ENCODE measurements at regions not wholly inside any gene's neighbourhood (a gene's known extent, or its start where the extent isn't known, plus 50 kb on each side); places are given as distances from the start of the nearest gene placed in this dataset.

DNA sequence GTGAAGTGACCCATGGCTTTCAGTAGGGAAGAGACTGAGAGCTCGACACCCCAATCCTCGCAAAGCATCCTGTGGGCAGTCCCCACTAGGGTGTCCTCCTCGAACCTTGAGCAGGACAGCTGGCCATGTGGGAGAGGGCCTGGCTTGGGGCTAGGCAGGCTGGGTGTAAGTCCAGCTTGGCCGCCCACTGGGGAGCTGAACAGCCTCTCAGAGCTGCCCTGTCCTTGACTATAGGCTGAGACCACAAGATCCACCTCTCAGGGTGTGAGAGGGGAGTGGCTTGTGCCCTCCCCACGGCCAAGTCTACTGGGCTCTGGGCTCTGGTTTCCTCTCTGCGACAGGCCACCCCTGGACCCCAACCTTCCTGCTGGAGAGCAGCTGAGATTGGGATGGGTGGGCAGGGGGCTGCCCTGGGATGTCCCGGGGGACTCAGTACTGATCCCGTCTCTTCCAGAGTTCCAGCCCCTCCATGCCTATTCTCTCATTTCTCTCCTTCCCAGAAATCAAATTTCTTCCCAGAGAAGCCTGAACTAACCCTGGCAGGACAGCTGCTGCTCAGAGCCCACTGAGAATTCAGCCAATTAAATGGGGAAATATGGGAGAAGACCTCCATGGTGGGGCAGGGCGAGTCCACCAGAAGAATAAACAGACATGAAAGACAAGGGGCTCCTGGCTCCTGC, 282.9 kb downstream of the PTPRU start:
- no peak overlapping the region for H3K4me3 ChIP-seq (ENCODE audit: low read depth, low read length)
- TF ChIP-seq, protein P1, sequence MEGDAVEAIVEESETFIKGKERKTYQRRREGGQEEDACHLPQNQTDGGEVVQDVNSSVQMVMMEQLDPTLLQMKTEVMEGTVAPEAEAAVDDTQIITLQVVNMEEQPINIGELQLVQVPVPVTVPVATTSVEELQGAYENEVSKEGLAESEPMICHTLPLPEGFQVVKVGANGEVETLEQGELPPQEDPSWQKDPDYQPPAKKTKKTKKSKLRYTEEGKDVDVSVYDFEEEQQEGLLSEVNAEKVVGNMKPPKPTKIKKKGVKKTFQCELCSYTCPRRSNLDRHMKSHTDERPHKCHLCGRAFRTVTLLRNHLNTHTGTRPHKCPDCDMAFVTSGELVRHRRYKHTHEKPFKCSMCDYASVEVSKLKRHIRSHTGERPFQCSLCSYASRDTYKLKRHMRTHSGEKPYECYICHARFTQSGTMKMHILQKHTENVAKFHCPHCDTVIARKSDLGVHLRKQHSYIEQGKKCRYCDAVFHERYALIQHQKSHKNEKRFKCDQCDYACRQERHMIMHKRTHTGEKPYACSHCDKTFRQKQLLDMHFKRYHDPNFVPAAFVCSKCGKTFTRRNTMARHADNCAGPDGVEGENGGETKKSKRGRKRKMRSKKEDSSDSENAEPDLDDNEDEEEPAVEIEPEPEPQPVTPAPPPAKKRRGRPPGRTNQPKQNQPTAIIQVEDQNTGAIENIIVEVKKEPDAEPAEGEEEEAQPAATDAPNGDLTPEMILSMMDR (IDR thresholded peaks at IDR 0.05; ENCODE audit: low read depth, low read length) = no peak

DNA sequence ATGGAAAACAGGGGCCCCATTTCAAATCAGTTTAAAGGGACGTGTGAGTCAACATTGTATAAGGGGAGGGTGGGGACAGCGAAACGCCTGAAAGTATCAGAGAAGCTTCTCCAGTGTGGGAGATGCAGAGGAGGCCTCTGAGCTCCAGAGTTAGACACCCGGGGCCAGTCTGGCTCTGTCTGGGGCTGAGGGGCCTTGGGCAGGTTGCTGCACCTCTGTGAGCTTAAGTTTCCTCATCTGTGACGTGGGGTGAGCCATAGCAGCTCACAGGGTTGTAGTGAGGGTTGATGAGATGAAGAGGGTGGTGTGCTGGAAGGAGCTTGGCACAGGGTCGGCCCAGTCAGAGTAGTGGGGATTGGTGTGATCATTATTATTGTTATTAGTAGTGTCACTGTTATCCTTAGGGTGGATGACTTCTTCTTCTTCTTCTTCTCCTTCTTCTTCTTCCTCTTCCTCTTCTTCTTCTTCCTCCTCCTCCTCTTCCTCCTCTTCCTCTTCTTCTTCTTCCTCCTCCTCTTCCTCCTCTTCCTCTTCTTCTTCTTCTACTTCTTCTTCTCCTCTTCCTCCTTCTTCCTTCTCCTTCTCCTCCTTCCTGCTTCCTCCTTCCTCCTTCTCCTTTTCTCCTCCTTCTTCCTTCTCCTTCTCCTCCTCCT, 282.0 kb downstream of the PTPRU start:
- TF ChIP-seq, protein P1 (IDR thresholded peaks at IDR 0.05; ENCODE audit: low read depth, low read length) = no peak
- H3K4me3 ChIP-seq (ENCODE audit: low read depth, low read length) = no peak overlapping the region

DNA sequence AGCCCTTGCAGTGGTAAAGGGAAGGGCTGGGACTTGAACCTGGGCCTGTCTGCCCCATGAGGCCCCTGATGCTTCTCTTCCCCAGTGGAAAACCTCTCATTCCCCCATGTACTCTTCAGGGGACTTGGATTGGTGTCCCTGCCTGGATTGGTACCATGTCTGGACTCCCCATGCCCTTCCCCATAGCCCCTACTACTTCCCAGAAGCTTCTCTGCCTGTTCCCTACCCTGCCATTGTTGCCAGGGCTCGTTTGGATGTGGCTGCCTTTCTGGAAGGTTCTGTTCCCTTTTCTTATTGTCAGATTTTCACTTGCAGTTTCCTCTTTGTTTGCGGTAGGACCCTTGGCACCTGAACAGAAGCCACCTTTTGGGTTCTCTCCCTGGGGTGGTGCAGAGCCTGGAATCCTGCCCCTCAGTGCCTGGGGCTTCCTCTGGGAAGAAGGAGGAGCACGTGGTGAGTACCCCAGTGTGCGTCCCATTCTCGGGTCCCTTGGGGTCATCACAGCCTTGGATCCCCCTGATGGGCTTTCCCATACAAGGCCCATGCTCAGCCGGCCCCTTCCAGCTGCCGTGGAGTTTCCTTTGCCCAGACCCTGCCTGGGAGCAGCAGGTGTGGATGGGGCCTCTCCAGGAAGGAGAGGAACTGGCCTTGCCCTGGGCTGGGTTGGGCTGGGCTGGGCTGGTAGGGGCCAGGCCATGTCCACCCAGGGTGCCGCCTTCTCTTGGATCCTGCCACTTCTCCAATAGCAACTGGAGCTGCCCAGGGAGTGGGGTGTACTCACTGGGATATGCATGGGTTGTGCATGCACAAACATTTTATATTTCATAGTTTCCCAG, 281.1 kb downstream of the PTPRU start:
- TF ChIP-seq, protein P1 (IDR thresholded peaks at IDR 0.05; ENCODE audit: low read depth, low read length) = no peak
- no peak overlapping the region for H3K4me3 ChIP-seq (ENCODE audit: low read depth, low read length)

DNA sequence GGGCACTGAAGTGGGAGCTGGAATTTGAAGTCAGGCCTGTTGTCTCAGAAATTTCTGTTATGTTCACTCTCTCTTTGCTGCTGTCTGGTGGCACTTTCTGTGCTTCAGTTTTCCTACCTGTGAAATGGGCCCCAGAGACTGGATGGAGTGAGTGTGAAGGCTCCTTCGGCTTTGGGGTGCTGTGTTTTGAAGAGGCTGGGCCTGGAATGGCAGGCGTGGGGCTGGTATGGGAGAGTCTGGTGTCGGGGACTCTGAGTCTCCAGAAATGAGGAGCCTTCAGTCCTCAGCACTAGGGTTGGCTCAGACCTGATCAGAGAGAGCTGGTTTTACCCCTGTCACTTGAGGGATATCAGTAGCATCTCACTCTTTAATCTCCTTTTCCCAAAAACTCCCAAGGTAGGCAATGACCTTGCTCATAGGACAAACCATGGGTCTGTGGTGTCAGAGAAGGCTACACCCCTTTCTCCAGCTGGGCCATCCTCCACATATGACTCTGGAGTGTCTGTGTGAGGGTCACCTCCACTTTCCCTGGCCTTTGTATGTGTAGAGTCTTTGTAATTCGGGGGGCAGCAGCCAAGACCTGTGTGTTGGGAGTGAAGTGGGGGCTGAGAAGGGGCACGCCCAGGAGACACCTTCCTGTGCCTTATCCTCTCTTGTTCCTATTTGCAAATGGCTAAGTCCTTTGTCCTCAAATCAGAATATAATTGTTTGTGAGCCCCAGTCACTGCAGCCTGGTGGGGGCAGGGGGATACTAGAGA, 279.9 kb downstream of the PTPRU start:
- H3K4me3 ChIP-seq (ENCODE audit: low read depth, low read length) = no peak overlapping the region

DNA sequence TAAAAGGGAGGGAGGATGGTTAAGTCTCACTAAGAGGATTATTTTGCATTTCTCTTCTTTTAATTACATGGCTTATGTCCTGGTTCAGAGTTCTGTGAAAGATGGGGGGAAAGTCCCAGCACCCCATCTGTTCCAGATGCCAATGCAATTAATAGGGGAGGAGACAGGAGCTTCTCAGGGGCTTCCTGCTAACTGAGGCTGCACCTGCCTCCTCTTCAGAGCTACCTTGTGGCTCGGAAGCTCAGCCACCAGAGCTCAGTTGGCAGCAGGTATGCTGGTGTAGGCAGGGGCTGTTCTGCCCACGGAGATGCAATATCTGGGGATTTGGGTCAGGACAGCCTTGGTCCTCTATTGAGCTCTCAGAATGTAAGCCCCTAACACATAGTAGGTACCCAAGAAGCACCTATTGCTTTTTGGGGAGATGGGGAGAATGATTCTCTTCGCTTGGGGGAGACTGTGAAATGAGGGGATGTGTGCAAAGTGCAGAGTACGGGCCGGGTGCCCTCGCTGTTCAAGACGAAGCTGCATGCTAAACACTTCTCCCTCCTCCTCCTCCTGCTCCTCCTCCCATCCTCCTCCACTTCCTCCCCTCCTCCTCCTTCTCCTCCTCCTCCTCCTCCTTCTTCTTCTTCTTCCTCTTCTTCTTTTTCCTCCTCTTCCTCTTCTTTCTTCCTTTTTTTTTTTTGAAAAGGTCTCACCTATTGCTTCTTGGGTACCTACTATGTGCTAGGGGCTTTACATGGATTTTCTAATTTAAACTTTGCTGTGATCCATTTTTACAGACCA, 279.0 kb downstream of the PTPRU start:
- TF ChIP-seq, protein P1 (IDR thresholded peaks at IDR 0.05; ENCODE audit: low read depth, low read length) = no peak
- no peak overlapping the region for H3K4me3 ChIP-seq (ENCODE audit: low read depth, low read length)

More for the DNA sequence above, 279.9 kb downstream of the PTPRU start:
- TF ChIP-seq, protein P1 (IDR thresholded peaks at IDR 0.05; ENCODE audit: low read depth, low read length) = no peak

DNA sequence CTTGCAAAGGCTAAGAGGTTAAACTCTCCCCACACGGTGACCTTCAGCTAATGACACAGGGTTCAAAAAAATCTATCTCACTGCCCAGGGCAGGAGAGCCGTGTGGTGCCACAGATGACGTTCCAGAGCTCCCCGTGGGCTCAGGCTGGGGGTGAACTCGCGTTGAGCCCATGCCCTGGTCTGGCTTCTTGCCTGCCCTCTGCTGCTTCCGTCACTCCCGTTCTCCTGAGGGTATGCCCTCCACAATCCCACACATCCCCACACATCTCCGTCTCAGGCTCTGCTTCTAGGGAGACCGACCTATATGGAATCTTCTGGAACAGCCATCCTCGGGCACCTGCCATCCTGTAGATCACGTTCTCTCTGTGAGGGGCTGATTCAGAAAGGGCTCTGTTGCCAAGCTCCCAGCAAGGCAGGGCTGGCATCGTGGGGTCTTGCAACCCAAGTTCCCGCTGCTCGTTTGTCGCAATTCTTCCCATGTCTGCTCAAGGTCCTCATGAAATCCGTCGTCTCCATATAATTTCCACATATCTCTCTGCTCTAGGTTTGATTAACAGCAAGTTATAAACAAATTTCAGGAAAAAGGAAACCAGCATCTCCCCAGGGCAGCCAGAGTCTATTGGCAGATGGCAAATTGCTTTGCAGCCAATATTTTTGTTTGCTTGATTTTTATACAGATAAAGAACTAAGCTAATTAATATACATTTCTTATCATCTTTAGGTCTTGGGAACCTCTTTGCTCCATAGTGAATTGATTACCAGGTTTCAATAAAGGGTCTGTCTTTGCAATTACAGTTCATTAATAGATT, 278.2 kb downstream of the PTPRU start:
- no peak overlapping the region for H3K4me3 ChIP-seq (ENCODE audit: low read depth, low read length)

More for the DNA sequence above, 278.2 kb downstream of the PTPRU start:
- TF ChIP-seq, protein P1 (IDR thresholded peaks at IDR 0.05; ENCODE audit: low read depth, low read length) = no peak

All from WI38 (cell line).